Chondrocyte (in vitro differentiated cells): ENCODE measurements at regions not wholly inside any gene's neighbourhood (a gene's known extent, or its start where the extent isn't known, plus 50 kb on each side); places are given as distances from the start of the nearest gene placed in this dataset.

ENCODE experiments used
- DNase-seq: peaks from one replicate; pipeline ENCODE4 v3.0.0; 2021; ENCODE audit warnings: mixed read lengths, low spot score
- H3K27ac Mint-ChIP-seq: one replicate; pipeline ENCODE4 v1.8.0; 2021; ENCODE audit warnings: mild to moderate bottlenecking, moderate library complexity, mixed read lengths; ENCODE audit not compliant: unreplicated experiment
- H3K27me3 Mint-ChIP-seq: 2 replicates; pipeline ENCODE4 v1.8.0; 2021; ENCODE audit warnings: low read depth, mixed read lengths
- H3K36me3 Mint-ChIP-seq: 2 replicates; pipeline ENCODE4 v1.8.0; 2021; ENCODE audit warnings: low read depth, mixed read lengths
- H3K4me1 Mint-ChIP-seq: 2 replicates; pipeline ENCODE4 v1.8.0; 2021; ENCODE audit warnings: low read depth, mild to moderate bottlenecking, mixed read lengths
- H3K4me3 Mint-ChIP-seq: one replicate; pipeline ENCODE4 v1.8.0; 2021; ENCODE audit warnings: mild to moderate bottlenecking, moderate library complexity, mixed read lengths; ENCODE audit not compliant: unreplicated experiment
- H3K9me3 Mint-ChIP-seq: 2 replicates; pipeline ENCODE4 v1.8.0; 2021; ENCODE audit warnings: low read depth, mixed read lengths
- CTCF ChIP-seq: fragments of 200-600 bp; sonication (generic); IDR thresholded peaks from 2 replicates; pipeline ENCODE4 v1.5.0; 2021; ENCODE audit warnings: antibody characterized with exemption, mild to moderate bottlenecking, moderate library complexity

- Mint-ChIP-seq H3K4me1 (no peaks in the 10 kb centered on the region), H3K4me3 (no peak overlapping the region), H3K27me3 (peaks cover 2% of the 10 kb centered on the region), H3K27ac (no peak overlapping the region), H3K36me3 (no peaks in the 10 kb centered on the region), H3K9me3 (peaks cover 2% of the 10 kb centered on the region)
- DNase-seq = no peak
- no peak for TF ChIP-seq CTCF
Measured at GRCh38 chr3:167095976-167096375, 284.1 kb downstream of the ZBBX start.

GRCh38 chr3:167094632-167095031 lies 285.5 kb downstream of the ZBBX start:
- H3K4me3 Mint-ChIP-seq = no peak overlapping the region
- H3K36me3 Mint-ChIP-seq = no peaks in the 10 kb centered on the region
- no peak for DNase-seq
- peaks cover 2% of the 10 kb centered on the region for H3K27me3 Mint-ChIP-seq
- H3K4me1 Mint-ChIP-seq = no peaks in the 10 kb centered on the region
- no peak for TF ChIP-seq CTCF
- H3K9me3 Mint-ChIP-seq = no peaks in the 10 kb centered on the region
- no peak overlapping the region for H3K27ac Mint-ChIP-seq

GRCh38 chr3:167091226-167091625 lies 288.9 kb downstream of the ZBBX start:
- Mint-ChIP-seq H3K9me3 (no peaks in the 10 kb centered on the region), H3K27ac (no peak overlapping the region), H3K27me3 (peaks cover 2% of the 10 kb centered on the region), H3K36me3 (no peaks in the 10 kb centered on the region), H3K4me1 (no peaks in the 10 kb centered on the region), H3K4me3 (no peak overlapping the region)
- DNase-seq = no peak
- no peak for TF ChIP-seq CTCF

GRCh38 chr3:167084545-167084944 lies 295.6 kb downstream of the ZBBX start:
- H3K27ac Mint-ChIP-seq = no peak overlapping the region
- no peaks in the 10 kb centered on the region for H3K36me3 Mint-ChIP-seq
- H3K4me1 Mint-ChIP-seq = no peaks in the 10 kb centered on the region
- peaks cover 7% of the 10 kb centered on the region for H3K27me3 Mint-ChIP-seq
- no peak for DNase-seq
- no peaks in the 10 kb centered on the region for H3K9me3 Mint-ChIP-seq
- no peak for TF ChIP-seq CTCF
- H3K4me3 Mint-ChIP-seq = no peak overlapping the region

- peaks cover 5% of the 10 kb centered on the region for H3K27me3 Mint-ChIP-seq
- no peak overlapping the region for H3K27ac Mint-ChIP-seq
- no peak for DNase-seq
- TF ChIP-seq CTCF = no peak
- no peaks in the 10 kb centered on the region for H3K36me3 Mint-ChIP-seq
- H3K4me1 Mint-ChIP-seq = no peaks in the 10 kb centered on the region
- no peaks in the 10 kb centered on the region for H3K9me3 Mint-ChIP-seq
- no peak overlapping the region for H3K4me3 Mint-ChIP-seq
Measured at GRCh38 chr3:167078070-167078622, 302.0 kb downstream of the ZBBX start.
